H9 (cell line): ENCODE measurements at regions not wholly inside any gene's neighbourhood (a gene's known extent, or its start where the extent isn't known, plus 50 kb on each side); places are given as distances from the start of the nearest gene placed in this dataset.

Experiments
- DNase-seq: peaks from one replicate; pipeline ENCODE4 v3.0.0-alpha.2; 2017
- H2AFZ ChIP-seq: one replicate; pipeline ENCODE4 v1.6.1; 2013; ENCODE audit warnings: mild to moderate bottlenecking, low read length, control low read depth, moderate library complexity
- H2AK5ac ChIP-seq: 2 replicates; pipeline ENCODE4 v1.6.1; 2013; ENCODE audit warnings: low read length, control low read depth, mixed read lengths; ENCODE audit not compliant: insufficient read length
- H2BK120ac ChIP-seq: one replicate; pipeline ENCODE4 v1.6.1; 2013; ENCODE audit warnings: low read depth, mild to moderate bottlenecking, low read length, control low read depth, inconsistent platforms; ENCODE audit not compliant: poor library complexity, severe bottlenecking
- H2BK12ac ChIP-seq: 2 replicates; pipeline ENCODE4 v1.6.1; 2013; ENCODE audit warnings: low read length, control low read depth, mixed read lengths, low read depth; ENCODE audit not compliant: insufficient read length
- H2BK15ac ChIP-seq: 2 replicates; pipeline ENCODE4 v1.6.1; 2013; ENCODE audit warnings: low read depth, low read length, control low read depth
- H2BK20ac ChIP-seq: one replicate; pipeline ENCODE4 v1.6.1; 2013; ENCODE audit warnings: low read depth, mild to moderate bottlenecking, low read length, control low read depth, inconsistent platforms; ENCODE audit not compliant: poor library complexity, severe bottlenecking
- H2BK5ac ChIP-seq: 2 replicates; pipeline ENCODE4 v1.6.1; 2013; ENCODE audit warnings: low read length, control low read depth, mixed read lengths; ENCODE audit not compliant: insufficient read length
- H3K14ac ChIP-seq: 2 replicates; pipeline ENCODE4 v1.6.1; 2013; ENCODE audit warnings: low read length, control low read depth; ENCODE audit not compliant: insufficient read depth
- H3K18ac ChIP-seq: 2 replicates; pipeline ENCODE4 v1.6.1; 2013; ENCODE audit warnings: low read depth, mild to moderate bottlenecking, mixed read lengths, low read length, control low read depth; ENCODE audit not compliant: insufficient read length
- H3K23ac ChIP-seq: 2 replicates; pipeline ENCODE4 v1.6.1; 2013; ENCODE audit warnings: low read length, control low read depth, mixed read lengths, low read depth; ENCODE audit not compliant: insufficient read length
- H3K23me2 ChIP-seq: 2 replicates; pipeline ENCODE4 v1.6.1; 2013; ENCODE audit warnings: low read depth, mild to moderate bottlenecking, mixed read lengths, low read length, control low read depth; ENCODE audit not compliant: insufficient read length, poor library complexity, severe bottlenecking
- H3K27ac ChIP-seq: 2 replicates; pipeline ENCODE4 v1.5.1; 2013; ENCODE audit warnings: low read length, control low read depth, mixed read lengths, low read depth; ENCODE audit not compliant: insufficient read length
- H3K27me3 ChIP-seq: 2 replicates; pipeline ENCODE4 v1.6.1; 2013; ENCODE audit warnings: low read length, control low read depth, inconsistent platforms; ENCODE audit not compliant: insufficient read depth
- H3K4ac ChIP-seq: 2 replicates; pipeline ENCODE4 v1.6.1; 2013; ENCODE audit warnings: low read depth, mild to moderate bottlenecking, control low read depth, inconsistent platforms, low read length, moderate library complexity
- H3K4me1 ChIP-seq: 2 replicates; pipeline ENCODE4 v1.6.1; 2013; ENCODE audit warnings: low read length, control low read depth, inconsistent platforms; ENCODE audit not compliant: insufficient read depth
- H3K4me2 ChIP-seq: 2 replicates; pipeline ENCODE4 v1.6.1; 2013; ENCODE audit warnings: low read length, control low read depth, mixed read lengths; ENCODE audit not compliant: insufficient read length, insufficient read depth
- H3K56ac ChIP-seq: 2 replicates; pipeline ENCODE4 v1.6.1; 2013; ENCODE audit warnings: low read depth, mild to moderate bottlenecking, mixed read lengths, low read length, control low read depth; ENCODE audit not compliant: insufficient read length
- H3K79me1 ChIP-seq: 2 replicates; pipeline ENCODE4 v1.6.1; 2013; ENCODE audit warnings: low read depth, mild to moderate bottlenecking, moderate library complexity, low read length, control low read depth, inconsistent platforms; ENCODE audit not compliant: insufficient read depth, poor library complexity, severe bottlenecking
- H3K79me2 ChIP-seq: 2 replicates; pipeline ENCODE4 v1.6.1; 2013; ENCODE audit warnings: low read length, control low read depth, inconsistent platforms; ENCODE audit not compliant: insufficient read depth
- H3K9ac ChIP-seq: 2 replicates; pipeline ENCODE4 v1.6.1; 2013; ENCODE audit warnings: low read length, control low read depth, mixed read lengths; ENCODE audit not compliant: insufficient read length; ENCODE audit errors: extremely low read depth
- H3K9me3 ChIP-seq: one replicate; pipeline ENCODE4 v1.6.1; 2013; ENCODE audit warnings: low read depth, low read length, inconsistent platforms; ENCODE audit not compliant: control insufficient read depth
- H3T11ph ChIP-seq: one replicate; pipeline ENCODE4 v1.6.1; 2013; ENCODE audit warnings: mild to moderate bottlenecking, low read length, control low read depth, inconsistent platforms
- H4K20me1 ChIP-seq: one replicate; pipeline ENCODE4 v1.6.1; 2013; ENCODE audit not compliant: control insufficient read depth, insufficient read length, insufficient read depth
- H4K5ac ChIP-seq: 2 replicates; pipeline ENCODE4 v1.6.1; 2013; ENCODE audit warnings: low read depth, mild to moderate bottlenecking, mixed read lengths, low read length, control low read depth; ENCODE audit not compliant: insufficient read length
- H4K8ac ChIP-seq: replicated peaks from 2 replicates; pipeline ENCODE4 v1.6.1; 2013; ENCODE audit warnings: low read length, control low read depth, mixed read lengths, low read depth; ENCODE audit not compliant: insufficient read length
- H4K91ac ChIP-seq: 2 replicates; pipeline ENCODE4 v1.6.1; 2013; ENCODE audit warnings: low read depth, mild to moderate bottlenecking, moderate library complexity, mixed read lengths, low read length, control low read depth; ENCODE audit not compliant: insufficient read length
- H3K27ac Mint-ChIP-seq, 3 experiments: 2 replicates in 2 of 3; 3 replicates in 1 of 3; pipeline ENCODE4 v1.8.0; 2020 to 2021; ENCODE audit warnings: mixed read lengths in 3 of 3, mild to moderate bottlenecking in 1 of 3, moderate library complexity in 1 of 3
- H3K27me3 Mint-ChIP-seq: 2 replicates; pipeline ENCODE4 v1.8.0; 2021; ENCODE audit warnings: low read depth, mild to moderate bottlenecking, moderate library complexity, mixed read lengths
- H3K36me3 Mint-ChIP-seq, 3 experiments: 2 replicates in 2 of 3; 3 replicates in 1 of 3; pipeline ENCODE4 v1.8.0; 2020 to 2021; ENCODE audit warnings: low read depth in 3 of 3, mixed read lengths in 3 of 3; ENCODE audit not compliant: insufficient read depth in 1 of 3
- H3K4me1 Mint-ChIP-seq, 2 experiments: 2 replicates each; pipeline ENCODE4 v1.8.0; 2020; ENCODE audit warnings: mixed read lengths in 2 of 2
- H3K4me3 Mint-ChIP-seq, 2 experiments: 2 replicates in 1 of 2; 3 replicates in 1 of 2; pipeline ENCODE4 v1.8.0; 2020 to 2021; ENCODE audit warnings: mild to moderate bottlenecking in 2 of 2, mixed read lengths in 2 of 2, moderate library complexity in 1 of 2
- H3K9me3 Mint-ChIP-seq, 2 experiments: 2 replicates in 1 of 2; 3 replicates in 1 of 2; pipeline ENCODE4 v1.8.0; 2020; ENCODE audit warnings: mild to moderate bottlenecking in 2 of 2, mixed read lengths in 2 of 2, moderate library complexity in 1 of 2
- WGBS: extraction: QIAGEN DNeasy Blood & Tissue Kit; methylation state at CpG from one replicate; pipeline ENCODE4 v1.1.7; 2013; ENCODE audit warnings: missing lambda C conversion rate, low lambda C conversion rate, mixed read lengths; ENCODE audit not compliant: insufficient read length; ENCODE audit errors: extremely low coverage; 5-methylcytosine and 5-hydroxymethylcytosine counted together
- TF ChIP-seq, protein P1 (sequence below): fragments of 200-600 bp; sonication (generic); conservative IDR thresholded peaks from 3 replicates; pipeline ENCODE4 v1.8.0; 2021; ENCODE audit warnings: antibody characterized with exemption, mild to moderate bottlenecking

DNA sequence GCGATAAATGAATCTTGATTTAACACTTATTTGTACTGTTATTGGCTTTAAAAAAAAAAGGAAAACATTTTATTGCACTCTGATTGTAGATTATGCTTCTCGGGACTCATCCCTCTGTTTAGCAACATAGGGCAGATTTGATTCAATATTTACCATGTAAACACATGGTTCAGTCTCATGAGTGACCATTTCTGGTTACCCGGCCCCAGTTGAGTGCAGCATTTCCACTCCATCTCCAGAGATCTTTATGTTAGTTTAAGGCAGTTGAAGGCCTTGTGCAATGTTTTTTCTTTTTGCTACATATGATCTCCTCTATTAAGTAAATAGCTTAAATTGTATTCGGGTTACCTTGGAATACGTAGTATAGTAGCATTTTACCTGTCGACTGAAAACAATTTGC is 143.3 kb upstream of the RPS6KA3 start:
- H2BK20ac ChIP-seq = no peak overlapping the region
- H2BK120ac ChIP-seq = no peak overlapping the region
- no peaks in the 10 kb centered on the region for H3K79me2 ChIP-seq
- no peak overlapping the region for H4K91ac ChIP-seq
- no peak overlapping the region for H3K27ac ChIP-seq
- H4K5ac ChIP-seq = no peak overlapping the region
- peaks cover 47% of the 10 kb centered on the region for H3K9me3 ChIP-seq
- no peak overlapping the region for H3T11ph ChIP-seq
- H3K14ac ChIP-seq = no peak overlapping the region
- Mint-ChIP-seq H3K9me3 (peaks cover 72 to 79% of the 10 kb centered on the region in 2 experiments), H3K27me3 (peaks cover 3% of the 10 kb centered on the region), H3K4me3 (no peak overlapping the region), H3K27ac (no peak overlapping the region), H3K4me1 (no peaks in the 10 kb centered on the region), H3K36me3 (peaks cover 0 to 5% (median 2%) of the 10 kb centered on the region in 3 experiments; a peak in 4 of 7 replicates)
- no peaks in the 10 kb centered on the region for H3K27me3 ChIP-seq
- no peak overlapping the region for H3K9ac ChIP-seq
- H2AFZ ChIP-seq = no peak overlapping the region
- no peak overlapping the region for H3K56ac ChIP-seq
- H4K20me1 ChIP-seq = no peaks in the 10 kb centered on the region
- no peak overlapping the region for H3K23ac ChIP-seq
- H3K18ac ChIP-seq = no peak overlapping the region
- TF ChIP-seq, protein P1, sequence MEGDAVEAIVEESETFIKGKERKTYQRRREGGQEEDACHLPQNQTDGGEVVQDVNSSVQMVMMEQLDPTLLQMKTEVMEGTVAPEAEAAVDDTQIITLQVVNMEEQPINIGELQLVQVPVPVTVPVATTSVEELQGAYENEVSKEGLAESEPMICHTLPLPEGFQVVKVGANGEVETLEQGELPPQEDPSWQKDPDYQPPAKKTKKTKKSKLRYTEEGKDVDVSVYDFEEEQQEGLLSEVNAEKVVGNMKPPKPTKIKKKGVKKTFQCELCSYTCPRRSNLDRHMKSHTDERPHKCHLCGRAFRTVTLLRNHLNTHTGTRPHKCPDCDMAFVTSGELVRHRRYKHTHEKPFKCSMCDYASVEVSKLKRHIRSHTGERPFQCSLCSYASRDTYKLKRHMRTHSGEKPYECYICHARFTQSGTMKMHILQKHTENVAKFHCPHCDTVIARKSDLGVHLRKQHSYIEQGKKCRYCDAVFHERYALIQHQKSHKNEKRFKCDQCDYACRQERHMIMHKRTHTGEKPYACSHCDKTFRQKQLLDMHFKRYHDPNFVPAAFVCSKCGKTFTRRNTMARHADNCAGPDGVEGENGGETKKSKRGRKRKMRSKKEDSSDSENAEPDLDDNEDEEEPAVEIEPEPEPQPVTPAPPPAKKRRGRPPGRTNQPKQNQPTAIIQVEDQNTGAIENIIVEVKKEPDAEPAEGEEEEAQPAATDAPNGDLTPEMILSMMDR = no peak
- no peak overlapping the region for H2BK5ac ChIP-seq
- H3K79me1 ChIP-seq = no peaks in the 10 kb centered on the region
- WGBS = no CpG with 5 or more reads among the region's 6 CpGs
- no peak overlapping the region for H4K8ac ChIP-seq
- H3K4me1 ChIP-seq = no peaks in the 10 kb centered on the region
- no peak overlapping the region for H3K4me2 ChIP-seq
- no peak overlapping the region for H3K4ac ChIP-seq
- no peak overlapping the region for H2BK12ac ChIP-seq
- H2AK5ac ChIP-seq = no peak overlapping the region
- no peak for DNase-seq
- H3K23me2 ChIP-seq = no peaks in the 10 kb centered on the region
- H2BK15ac ChIP-seq = no peak overlapping the region
